ENCODE measurements at regions not wholly inside any gene's neighbourhood (a gene's known extent, or its start where the extent isn't known, plus 50 kb on each side); places are given as distances from the start of the nearest gene placed in this dataset.

- TF ChIP-seq CTCF (IDR thresholded peaks at IDR 0.05; ENCODE audit: low read depth, low read length, poor library complexity, severe bottlenecking) = no peak
- TF ChIP-seq EZH2phosphoT487 (IDR thresholded peaks at IDR 0.05; ENCODE audit: borderline replicate concordance, low read length) = no peak
These were observed 300.6 kb downstream of the SATB1 start for GRCh38 chr3:18124501-18124900.
